Endothelial cell (in vitro differentiated cells): ENCODE measurements at regions not wholly inside any gene's neighbourhood (a gene's known extent, or its start where the extent isn't known, plus 50 kb on each side); places are given as distances from the start of the nearest gene placed in this dataset.

Experiments
- DNase-seq: peaks from one replicate; pipeline ENCODE4 v3.0.0; 2021; ENCODE audit warnings: low spot score
- H3K27ac Mint-ChIP-seq: one replicate; pipeline ENCODE4 v1.8.0; 2021; ENCODE audit warnings: mixed read lengths, inconsistent platforms; ENCODE audit not compliant: unreplicated experiment
- H3K27me3 Mint-ChIP-seq: one replicate; pipeline ENCODE4 v1.8.0; 2021; ENCODE audit warnings: mild to moderate bottlenecking, moderate library complexity, mixed read lengths, inconsistent platforms; ENCODE audit not compliant: unreplicated experiment
- H3K36me3 Mint-ChIP-seq: one replicate; pipeline ENCODE4 v1.8.0; 2021; ENCODE audit warnings: mild to moderate bottlenecking, low read depth, mixed read lengths, inconsistent platforms; ENCODE audit not compliant: unreplicated experiment
- H3K4me1 Mint-ChIP-seq: one replicate; pipeline ENCODE4 v1.8.0; 2021; ENCODE audit warnings: mild to moderate bottlenecking, mixed read lengths, inconsistent platforms; ENCODE audit not compliant: unreplicated experiment
- H3K4me3 Mint-ChIP-seq: one replicate; pipeline ENCODE4 v1.8.0; 2021; ENCODE audit warnings: mild to moderate bottlenecking, mixed read lengths, inconsistent platforms; ENCODE audit not compliant: unreplicated experiment
- H3K9me3 Mint-ChIP-seq: one replicate; pipeline ENCODE4 v1.8.0; 2021; ENCODE audit warnings: mixed read lengths, inconsistent platforms; ENCODE audit not compliant: unreplicated experiment
- CTCF ChIP-seq: fragments of 200-600 bp; sonication (generic); IDR thresholded peaks from one replicate; pipeline ENCODE4 v1.5.0; 2021; ENCODE audit warnings: antibody characterized with exemption; ENCODE audit not compliant: unreplicated experiment

- no peak overlapping the region for H3K4me3 Mint-ChIP-seq
- no peak for DNase-seq
- H3K4me1 Mint-ChIP-seq: no peaks in the 10 kb centered on the region
- TF ChIP-seq CTCF: no peak
- peaks cover 2% of the 10 kb centered on the region for H3K27me3 Mint-ChIP-seq
- H3K36me3 Mint-ChIP-seq: no peaks in the 10 kb centered on the region
- H3K27ac Mint-ChIP-seq: no peak overlapping the region
- no peaks in the 10 kb centered on the region for H3K9me3 Mint-ChIP-seq
Measured at GRCh38 chr10:33828592-33828991, 494.1 kb upstream of the NRP1 start.

- Mint-ChIP-seq H3K27me3 (peaks cover 2% of the 10 kb centered on the region), H3K36me3 (no peaks in the 10 kb centered on the region), H3K4me1 (no peaks in the 10 kb centered on the region), H3K9me3 (no peaks in the 10 kb centered on the region), H3K27ac (no peak overlapping the region), H3K4me3 (no peak overlapping the region)
- no peak for TF ChIP-seq CTCF
- no peak for DNase-seq
Measured at GRCh38 chr10:33826186-33826585, 491.7 kb upstream of the NRP1 start.

- Mint-ChIP-seq H3K9me3 (no peaks in the 10 kb centered on the region), H3K27me3 (peaks cover under 1% of the 10 kb centered on the region), H3K4me3 (no peak overlapping the region), H3K36me3 (no peaks in the 10 kb centered on the region), H3K27ac (no peak overlapping the region), H3K4me1 (peaks cover 11% of the 10 kb centered on the region)
- no peak for DNase-seq
- TF ChIP-seq CTCF: no peak
Measured at GRCh38 chr10:33822774-33823173, 488.3 kb upstream of the NRP1 start.

- Mint-ChIP-seq H3K4me3 (no peak overlapping the region), H3K27me3 (no peaks in the 10 kb centered on the region), H3K36me3 (no peaks in the 10 kb centered on the region), H3K4me1 (peaks cover 11% of the 10 kb centered on the region), H3K9me3 (no peaks in the 10 kb centered on the region), H3K27ac (no peak overlapping the region)
- TF ChIP-seq CTCF: no peak
- no peak for DNase-seq
Measured at GRCh38 chr10:33820531-33820930, 486.1 kb upstream of the NRP1 start.

GRCh38 chr10:33819206-33819605 lies 484.7 kb upstream of the NRP1 start:
- no peak for TF ChIP-seq CTCF
- peaks cover 11% of the 10 kb centered on the region for H3K4me1 Mint-ChIP-seq
- no peak overlapping the region for H3K27ac Mint-ChIP-seq
- H3K36me3 Mint-ChIP-seq: no peaks in the 10 kb centered on the region
- H3K4me3 Mint-ChIP-seq: no peak overlapping the region
- no peaks in the 10 kb centered on the region for H3K27me3 Mint-ChIP-seq
- H3K9me3 Mint-ChIP-seq: no peaks in the 10 kb centered on the region
- no peak for DNase-seq
